ENCODE measurements at regions not wholly inside any gene's neighbourhood (a gene's known extent, or its start where the extent isn't known, plus 50 kb on each side); places are given as distances from the start of the nearest gene placed in this dataset.
A peak's percentile ranks its signal among the peaks of the same experiment; 100 is the strongest.

DNA sequence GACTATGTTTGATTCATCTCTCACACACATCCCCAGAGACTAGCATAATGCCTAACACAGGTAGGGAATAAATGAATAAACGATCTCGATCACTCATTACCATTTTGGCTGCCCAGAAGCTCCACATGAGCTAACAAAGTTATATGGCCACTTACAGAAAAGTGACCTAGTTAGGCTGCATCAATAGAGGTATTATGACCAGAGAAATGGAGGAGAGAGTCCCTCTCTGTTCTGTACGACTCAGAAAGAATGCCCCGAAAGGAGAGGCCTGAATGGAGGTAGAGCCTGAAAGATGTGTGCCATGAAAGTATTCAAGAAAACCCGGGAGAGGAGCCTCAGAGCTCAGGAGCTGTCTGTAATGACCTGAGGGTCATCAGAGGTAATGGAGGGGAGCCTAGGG, 208.2 kb upstream of the GRIK3 start:
- no peak for DNase-seq

DNA sequence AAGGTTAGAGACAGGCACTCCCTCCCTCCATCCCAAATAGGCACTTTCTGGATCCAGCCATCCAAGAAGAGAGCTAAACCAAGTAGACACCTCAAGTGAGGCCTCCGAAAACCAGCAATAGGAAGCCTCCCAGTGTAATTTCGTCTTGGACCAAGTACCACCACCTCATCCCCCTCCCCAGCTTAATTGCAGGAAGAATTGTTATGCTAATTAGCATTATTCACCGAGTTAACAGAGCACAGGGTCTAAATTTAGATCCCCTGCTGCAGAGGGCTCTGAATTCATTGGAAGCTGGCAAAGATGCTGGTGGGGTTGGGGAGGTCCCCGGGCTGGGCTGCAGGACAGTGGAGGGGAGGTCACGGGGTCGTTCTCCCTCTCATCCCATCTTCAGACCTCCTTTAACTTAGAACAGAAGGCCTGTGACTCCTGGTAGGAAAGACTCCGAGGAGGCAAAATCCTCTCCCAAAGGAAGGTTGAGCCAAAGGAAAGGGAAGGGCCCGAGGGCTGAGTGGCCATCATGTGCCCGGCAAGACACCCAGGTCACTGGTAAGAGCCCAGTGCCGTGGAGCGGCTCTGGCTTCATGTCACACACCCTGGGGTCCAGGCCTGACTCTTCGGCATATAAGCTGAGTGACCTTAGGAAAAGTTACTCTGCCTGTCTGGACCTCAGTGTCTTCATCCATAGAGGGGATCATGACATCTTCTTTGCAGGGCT, 209.2 kb upstream of the GRIK3 start:
- DNase-seq: no peak

DNA sequence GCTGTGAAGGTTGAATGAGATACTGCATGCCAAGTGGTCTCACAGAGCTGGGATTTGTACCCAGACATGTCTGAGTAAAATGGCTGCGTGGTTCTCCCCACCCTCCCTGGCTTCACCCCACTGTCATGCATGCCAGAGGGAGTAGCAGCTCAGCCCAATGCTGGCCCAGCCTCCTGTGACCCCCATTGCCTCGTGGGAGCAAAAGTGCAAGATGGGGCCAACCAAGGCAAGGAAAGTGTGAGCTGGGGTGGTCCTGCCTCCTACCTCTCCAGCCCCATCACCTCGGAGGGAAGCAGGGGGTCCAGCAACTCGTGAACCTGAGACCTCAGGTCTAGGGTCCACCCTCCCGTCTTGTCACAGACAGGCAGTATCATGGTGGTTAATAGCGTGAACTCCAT, 209.8 kb upstream of the GRIK3 start:
- DNase-seq: no peak

DNA sequence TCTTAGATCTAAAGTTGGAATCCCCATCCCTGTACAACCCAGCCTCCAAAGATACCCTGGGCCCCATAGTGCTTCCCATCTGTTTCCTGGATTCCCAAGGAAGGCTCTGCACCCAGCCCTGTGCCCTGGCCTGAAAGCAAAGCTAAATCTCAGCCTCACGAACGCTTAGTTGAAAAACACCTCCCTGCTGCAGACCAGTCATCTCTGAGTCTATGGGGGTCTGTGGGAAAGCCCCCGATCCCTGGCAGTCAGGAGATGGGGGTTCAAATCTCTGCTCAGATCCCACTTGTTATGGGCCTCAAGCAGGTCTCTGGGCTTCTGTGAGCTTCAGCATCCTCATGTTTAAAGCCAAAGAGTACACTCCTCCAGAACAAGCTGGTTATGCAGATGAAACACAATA, 210.5 kb upstream of the GRIK3 start:
- no peak for DNase-seq

DNA sequence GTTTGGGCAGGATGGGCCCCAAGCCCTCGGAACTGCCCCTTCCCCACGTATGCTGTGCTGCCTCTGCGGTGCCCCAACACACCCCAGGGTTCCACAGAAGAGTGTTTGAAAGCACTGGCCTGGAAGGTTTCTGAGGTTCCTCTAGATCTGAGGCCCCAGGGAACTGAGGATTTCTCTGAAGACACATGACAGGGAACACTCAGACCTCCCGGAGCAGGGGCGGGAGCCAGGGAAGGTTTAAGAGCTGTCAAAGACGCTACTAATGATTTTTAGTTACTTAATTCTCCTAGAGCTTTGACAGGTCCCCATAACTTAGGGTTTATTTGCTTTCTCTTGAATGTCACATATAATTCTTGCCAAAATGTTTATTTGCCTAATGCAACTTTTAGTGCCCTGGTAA, 212.3 kb upstream of the GRIK3 start:
- DNase-seq: no peak

DNA sequence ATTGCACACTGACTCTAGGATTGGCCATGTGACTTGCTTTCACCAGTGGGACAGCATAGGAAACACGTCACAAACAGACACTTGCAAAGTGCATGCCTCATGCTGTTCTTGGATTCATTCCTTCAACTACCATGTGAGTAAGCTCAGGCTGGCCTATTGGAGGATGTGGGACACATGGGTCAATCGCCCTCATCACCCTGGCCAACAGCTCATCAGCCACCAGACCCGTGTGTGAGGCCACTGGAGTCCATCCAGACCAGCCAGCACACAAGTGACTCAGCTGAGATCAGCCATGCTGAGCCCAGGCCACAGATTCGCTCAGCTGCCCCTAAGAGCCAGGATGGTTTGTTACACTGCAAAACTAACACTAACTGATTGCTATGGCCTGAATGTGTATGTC, 216.1 kb upstream of the GRIK3 start:
- DNase-seq: no peak

DNA sequence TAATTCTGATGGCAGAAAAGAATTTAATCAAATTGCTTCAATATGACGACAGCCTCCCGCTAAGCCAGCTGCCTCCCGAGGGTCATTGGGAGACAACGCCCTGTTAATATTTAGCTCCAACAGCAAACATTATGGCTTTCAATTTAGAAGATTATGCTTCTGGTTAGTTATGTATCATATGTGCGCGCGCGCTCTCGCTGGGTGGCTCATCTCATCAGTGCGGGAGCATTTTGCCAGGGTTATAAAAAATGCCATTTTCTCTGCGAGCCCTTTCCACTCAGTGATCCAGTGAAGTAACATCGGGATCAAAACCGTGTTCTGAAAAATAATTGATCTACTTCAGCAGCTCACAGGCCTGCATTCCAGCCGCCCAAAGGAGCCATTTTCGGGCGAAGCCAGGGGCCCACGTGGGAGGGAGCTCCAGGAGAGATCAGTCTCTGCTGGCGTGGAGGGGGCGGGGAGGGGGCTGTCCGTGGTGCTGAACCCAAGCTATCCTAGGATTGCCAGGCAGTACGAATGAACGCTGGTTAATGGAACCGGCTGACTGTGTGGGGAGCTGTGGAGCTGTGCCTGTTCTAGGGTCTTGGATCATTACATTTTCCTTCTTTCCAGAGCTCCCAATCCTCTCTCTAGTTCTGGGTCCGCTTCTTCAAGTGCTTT, 219.1 kb upstream of the ZC3H12A start:
- peak; percentile 19 for DNase-seq

DNA sequence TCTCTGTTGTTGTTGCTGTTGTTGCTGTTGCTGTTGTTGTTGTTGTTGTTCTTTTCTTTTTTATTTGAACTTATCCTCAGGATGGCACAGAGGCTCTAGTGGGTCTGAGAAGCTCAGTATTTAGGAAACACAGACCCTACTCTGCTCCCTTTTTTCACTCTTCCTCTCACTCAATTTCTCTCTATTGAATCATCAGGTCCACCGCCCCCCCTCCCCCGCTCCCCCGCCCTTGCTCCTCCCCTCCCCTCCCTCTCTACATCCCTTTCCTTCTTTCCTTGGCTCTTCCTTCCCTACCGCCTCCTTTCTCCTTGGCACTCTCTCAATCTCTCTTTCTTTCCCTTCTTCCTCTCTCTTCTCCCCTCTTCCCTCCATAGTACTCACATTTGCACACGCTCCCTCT, 218.5 kb upstream of the ZC3H12A start:
- DNase-seq: no peak

DNA sequence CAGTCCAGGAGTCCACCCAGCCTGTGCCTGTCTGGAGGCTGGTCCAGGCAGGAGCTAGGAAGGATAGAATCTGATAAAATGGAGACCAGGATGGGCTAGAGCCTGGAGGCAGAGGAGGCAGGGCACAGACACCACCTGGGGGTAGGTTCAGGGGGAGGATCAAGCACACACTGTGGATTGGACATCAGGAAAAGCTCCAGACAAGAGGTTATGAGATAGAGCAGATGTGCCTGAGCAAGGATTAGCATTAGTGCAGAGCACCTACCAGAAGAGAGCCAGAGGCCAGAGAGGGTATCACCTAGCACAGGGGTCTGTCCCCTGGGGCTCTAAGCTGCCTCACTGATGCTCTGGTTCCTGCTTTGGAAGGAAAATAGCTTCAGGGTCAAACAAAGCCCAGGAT, 216.7 kb upstream of the ZC3H12A start:
- DNase-seq: no peak

DNA sequence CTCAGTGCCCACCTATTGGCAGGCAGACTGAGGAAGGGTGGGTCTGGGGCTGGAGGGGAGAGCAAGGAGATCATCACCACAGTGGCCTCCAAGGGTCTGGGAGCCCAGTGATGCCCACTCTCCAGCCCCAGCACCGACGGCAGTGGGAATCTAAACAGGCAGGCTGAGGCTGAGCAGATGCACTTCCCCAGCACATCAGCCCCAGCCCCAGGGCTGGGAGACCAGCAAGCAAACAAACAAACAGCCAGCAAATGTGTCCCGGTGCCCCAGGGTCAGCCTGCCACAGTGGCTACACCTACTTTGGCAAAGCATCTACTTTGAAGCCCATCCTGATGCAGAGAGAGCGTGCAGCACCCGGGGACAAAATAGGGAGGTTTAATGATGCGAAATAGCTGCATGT, 216.3 kb upstream of the ZC3H12A start:
- DNase-seq: no peak

DNA sequence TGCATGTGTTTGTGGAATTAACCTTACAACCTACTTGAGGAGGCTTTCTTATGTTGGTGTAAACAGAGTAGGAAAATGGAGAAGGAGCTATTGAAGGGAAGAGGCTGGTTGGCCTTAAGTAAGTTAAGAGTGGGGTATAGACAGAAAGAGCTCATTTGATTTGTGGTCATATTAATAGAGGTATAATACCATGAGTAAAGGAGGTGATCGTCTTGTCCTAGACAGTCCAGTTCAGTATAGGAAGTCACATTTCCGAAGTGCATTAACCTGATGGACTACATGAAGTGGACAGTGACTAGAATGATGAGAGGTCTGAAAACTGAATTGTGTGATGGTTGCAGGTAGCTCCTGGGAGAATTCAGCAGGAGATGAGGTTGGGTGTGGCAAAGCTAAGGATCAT, 215.4 kb upstream of the ZC3H12A start:
- DNase-seq: no peak

DNA sequence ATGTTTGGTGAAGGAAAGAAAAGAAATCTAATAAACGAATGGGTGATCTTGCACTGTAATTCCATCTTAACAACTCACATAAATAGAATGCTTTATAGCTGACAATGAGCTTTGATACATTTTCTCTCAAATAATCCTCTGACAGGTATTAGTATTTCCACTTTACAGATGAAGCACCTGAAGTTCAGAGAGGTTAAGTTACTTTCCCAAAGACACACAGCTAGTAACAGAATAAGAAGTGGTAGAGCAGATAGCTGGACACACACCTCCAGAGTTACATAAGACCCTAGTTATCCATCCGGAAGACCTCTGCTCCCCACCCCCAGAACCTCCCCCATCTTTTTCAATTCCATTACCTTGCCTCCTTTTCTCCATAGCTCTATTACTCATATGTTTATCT, 213.3 kb upstream of the ZC3H12A start:
- no peak for DNase-seq

DNA sequence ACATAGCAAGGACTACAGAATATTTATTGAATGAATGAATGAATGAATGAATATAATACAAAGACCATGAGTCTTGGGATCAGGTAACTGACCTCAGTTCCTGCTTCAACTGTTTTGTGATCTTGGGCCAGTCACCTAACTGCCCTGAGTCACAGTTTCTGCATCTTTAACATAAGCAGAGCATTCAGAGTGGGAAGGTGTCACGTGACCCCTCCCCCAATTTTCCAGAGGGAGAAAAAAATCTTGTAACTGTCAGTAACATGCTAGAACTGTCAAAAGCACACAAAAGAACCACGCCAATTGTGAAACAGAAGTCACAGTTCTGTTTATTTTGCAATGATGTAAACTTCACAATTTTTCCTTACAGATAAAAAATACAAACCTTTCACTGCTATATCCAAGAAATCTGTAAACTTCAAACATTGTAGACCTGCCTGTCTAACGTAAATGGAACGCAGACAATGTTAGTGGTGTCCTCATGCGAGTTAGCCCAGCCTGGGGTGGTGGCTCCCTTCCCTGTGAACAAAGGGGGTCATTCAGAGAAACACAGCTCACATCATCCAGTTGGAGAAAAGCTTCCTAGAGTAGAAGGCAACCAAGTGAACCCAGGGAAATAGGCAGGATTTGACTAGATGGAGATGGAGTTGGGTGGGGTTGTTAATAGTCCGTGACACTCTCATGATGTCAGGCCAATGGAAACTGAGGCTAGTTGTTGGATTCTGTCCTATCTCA, 211.8 kb upstream of the ZC3H12A start:
- no peak for DNase-seq

DNA sequence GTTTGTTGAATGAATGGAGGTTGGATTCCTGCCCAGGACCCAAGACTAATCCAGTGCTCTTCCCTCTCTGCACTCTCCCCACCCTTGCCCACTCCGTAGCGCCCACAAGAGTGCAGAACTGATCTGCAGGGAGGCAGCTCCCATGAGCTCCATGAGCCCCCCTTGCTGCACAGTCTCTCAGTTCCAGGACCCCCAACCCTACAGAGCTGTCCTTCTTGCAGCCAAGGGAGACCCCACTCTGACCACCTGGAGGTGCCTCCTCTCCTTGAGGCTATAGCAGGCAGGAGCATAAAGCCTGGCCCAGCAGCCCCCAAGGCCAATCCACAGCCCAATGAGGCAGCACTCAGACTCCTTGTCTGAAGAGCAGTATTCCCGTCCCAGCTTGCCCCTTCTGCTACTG, 209.2 kb upstream of the ZC3H12A start:
- no peak for DNase-seq

DNA sequence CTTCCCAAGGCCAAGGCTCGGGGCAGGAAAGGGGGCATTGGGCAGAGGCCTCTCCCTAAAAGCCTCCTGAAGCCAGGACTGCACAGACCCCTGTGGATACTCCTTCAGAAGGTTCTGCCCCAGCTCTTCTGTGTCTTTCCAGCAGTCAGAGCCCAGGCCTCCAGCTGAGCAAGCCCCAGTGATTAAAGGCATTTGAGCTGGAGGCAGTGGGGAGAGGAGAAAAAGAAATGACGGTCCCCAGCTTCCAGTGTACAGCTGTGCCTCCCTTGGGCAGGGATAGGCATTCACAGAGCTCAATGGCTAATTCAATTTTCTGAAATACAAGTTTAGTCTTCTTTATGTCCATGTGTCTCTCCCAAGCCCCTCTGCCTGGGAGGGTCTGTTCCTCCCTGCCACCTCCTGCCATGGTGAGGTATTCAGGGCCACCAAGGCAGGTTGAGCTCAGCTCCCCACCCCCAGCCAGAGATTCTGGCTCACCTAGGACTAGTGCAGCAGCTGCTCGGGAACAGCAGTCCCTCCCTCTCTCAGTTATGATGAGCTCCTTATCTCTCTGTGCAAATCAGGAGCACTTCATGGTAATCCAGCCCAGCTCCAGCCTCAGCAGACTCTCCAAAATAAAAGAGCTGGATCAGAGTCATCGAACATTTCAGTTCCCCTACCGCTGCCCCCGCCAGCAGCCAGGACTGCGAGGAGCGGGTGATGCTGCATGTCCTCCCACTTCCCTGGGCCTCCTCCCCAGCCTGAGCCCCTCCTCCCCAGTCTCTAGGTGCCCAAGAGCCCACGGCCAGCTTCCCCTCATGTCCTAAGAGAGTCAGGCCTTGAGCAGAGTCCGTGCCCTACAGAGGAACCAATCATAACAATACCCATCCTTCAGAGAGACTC, 208.4 kb upstream of the ZC3H12A start:
- DNase-seq: no peak

DNA sequence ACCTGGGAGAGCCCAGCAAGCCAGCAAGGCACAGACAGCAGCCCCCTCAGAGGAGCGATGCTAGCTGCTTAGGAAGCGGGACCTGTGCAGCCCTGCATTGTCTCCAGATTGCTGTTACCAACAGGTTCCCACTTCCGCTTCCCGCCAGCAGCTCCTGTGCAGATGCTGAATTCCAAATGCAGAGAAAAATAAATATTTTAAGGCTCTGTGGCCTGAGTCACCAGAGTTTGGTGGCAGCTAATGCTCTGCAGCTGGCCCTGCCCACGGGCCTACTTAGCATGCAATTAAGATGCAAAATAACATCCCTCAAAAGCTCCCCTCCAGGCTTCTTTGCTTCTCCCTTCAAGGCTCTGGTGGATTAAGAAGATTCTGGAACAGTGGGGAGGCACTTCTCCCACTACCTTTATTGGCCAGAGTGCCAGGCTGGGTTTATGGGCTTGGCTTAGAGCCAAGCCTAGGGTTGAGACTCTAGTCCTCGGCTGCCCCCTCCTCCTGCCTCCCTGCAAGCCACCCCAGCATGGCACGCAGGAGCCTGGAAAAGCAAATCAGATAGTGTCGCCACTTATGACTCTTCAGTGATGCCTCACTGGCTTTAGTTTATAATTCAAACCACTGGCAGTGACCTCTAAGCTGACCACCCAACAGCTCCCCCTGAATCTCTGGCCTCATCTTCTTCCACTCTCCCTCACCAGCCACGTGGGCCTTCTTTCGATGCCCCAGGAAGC, 207.1 kb upstream of the ZC3H12A start:
- DNase-seq: no peak

DNA sequence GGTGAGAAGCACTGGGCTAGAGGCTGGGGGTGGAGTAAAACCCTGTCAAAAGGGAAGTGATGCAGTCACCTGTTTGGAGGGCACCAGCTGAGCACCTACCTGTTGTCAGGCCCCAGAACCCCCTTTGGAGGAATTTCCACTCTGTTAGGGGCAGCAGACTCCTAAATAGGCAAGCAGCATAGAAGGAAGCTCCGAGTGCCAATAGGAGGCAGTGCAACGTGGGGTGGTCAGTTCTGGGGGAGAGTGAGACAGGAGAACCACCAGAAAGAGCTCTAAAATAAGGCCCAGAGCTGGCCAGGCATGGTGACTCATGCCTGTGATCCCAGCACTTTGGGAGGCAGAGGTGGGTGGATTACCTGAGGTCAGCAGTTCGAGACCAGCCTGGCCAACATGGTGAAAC, 203.7 kb upstream of the ZC3H12A start:
- no peak for DNase-seq

DNA sequence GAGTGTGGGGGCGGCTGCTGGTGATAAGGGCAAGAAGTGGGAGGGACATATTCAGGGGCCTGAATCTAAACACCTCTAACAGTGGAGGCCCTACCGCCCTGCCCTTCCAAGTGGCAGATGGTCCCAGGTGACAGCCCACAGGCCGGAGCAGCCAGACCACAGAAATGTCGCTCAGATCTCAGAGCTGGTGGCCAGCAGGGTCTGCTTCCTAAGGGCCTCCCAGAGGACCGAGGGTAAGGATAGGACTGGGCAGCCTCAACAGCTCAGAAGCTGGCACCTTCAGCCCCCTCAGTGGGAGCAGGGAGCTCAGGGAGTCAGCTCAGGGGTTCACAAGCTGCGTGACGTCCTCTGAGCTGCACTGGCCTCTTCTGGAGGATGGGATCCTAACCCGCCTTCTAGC, 201.8 kb upstream of the ZC3H12A start:
- no peak for DNase-seq

DNA sequence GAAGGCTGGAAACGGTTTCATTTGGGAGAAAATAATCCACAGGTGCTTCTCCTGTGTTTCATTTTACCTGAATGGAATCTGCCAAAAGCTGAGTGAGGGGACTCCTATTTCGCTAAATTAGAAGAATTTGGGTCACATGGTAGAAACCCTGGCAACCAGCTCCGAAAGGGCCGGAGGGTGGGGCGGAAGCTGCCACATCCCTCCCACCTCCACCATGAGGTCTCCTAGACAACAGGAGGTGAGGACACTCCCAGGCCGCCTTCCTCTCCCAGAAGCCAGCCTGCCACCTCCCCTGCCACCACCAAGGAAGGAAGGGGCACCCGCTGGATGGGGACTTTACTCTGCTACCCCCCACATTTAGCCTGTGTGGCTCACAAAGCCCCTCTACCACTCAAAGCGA, 199.9 kb upstream of the ZC3H12A start:
- DNase-seq: no peak

DNA sequence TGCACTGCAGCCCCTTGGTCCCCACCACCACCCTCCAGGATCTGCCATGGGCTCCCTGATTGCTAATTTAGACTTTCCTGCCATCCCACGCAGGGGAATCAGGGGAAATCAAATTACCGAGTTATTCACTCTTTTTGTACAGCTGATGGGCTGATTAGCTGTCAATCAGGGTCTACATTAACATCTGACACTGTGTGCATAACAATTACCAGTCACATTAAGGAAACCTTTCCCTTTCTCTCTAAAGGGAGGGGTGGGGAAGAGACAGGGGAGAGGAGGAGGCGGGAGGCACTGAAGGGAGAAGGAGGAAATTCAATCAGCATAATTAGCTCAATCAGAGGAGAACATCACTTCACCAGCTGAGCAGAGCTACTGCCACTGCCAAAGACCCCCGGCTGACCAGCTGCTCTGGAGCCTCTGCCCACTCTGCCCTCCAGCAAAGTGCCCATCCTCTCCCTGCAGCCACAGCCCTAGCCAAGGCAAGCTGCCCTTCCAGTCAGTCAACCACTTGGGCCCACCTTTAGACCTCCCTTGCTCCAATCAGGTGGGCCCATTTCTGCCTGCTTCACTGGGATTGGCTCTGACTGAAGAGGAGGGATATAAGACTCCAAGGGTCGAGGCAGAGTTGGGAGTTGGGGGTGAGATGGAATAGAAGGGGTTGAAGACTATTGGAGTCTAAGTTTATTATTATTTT, 199.3 kb upstream of the ZC3H12A start:
- DNase-seq: no peak

DNA sequence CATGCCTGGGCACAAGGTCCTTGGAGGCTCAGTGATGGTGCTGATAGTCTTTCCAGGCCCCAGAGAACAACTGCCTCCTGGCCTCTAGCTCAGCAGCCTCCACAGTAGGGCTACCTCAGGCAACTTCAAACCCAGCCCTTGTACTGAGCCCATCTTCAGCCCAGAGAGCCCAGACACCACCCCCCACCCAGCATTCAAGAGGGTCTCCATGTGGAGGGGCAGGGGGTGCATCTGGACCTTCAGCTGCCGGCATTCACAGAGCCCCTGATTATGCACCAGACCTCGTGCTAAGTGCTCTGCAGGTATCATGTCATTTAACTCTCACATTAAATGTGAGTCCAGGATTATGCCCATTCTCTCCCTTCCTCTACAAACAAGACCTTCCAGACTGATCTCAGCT, 197.0 kb upstream of the ZC3H12A start:
- no peak for DNase-seq

DNA sequence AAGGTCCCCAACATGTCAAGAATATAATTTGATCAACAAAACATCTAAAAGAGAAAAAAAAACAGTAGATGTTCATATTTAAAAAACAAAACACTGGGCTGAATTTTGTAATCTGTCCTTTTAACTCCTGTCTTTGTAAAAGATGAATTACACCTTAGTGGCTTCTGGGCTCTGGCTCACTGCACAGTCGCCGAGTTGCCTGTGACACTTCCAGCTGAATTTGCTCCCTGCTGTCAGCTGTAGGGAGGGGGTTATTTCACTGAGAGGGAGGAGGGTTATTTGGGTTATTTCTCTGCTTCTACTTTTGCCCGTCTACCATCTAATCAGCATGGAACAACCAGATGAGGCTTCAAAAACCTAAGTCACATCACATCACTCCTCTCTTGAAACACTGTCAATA, 193.0 kb upstream of the ZC3H12A start:
- DNase-seq: no peak

All from hindlimb muscle (tissue), 1 donor.